Gastrocnemius medialis (tissue), 4 donors: ENCODE measurements at regions not wholly inside any gene's neighbourhood (a gene's known extent, or its start where the extent isn't known, plus 50 kb on each side); places are given as distances from the start of the nearest gene placed in this dataset.

Source experiments
- ATAC-seq, 2 donors: fragments of 150-250 bp; one replicate each; pipeline ENCODE4 v1.9.1; 2016
- DNase-seq, 2 donors: peaks; one replicate each; pipeline ENCODE4 v3.0.0-alpha.2; 2019
- H3K27ac ChIP-seq, 4 donors: fragments of 200-600 bp; sonication (generic); 1 replicate in 1 of 4; 2 replicates in 3 of 4; pipeline ENCODE4 v1.5.1; 2016 to 2018; ENCODE audit warnings: mild to moderate bottlenecking in 2 of 4, moderate library complexity in 1 of 4
- H3K27me3 ChIP-seq, 3 donors: fragments of 200-600 bp; sonication (generic) in 2 of 3; 1 replicate in 1 of 3; 2 replicates in 2 of 3; pipeline versions ENCODE4 v1.5.1 to v1.6.0; 2016 to 2019; ENCODE audit warnings: mild to moderate bottlenecking in 1 of 3, moderate library complexity in 1 of 3
- H3K36me3 ChIP-seq, 2 donors: fragments of 200-600 bp; sonication (generic) in 1 of 2; one replicate each; pipeline ENCODE4 v1.5.1; 2017 to 2018
- H3K4me1 ChIP-seq, 2 donors: fragments of 200-600 bp; sonication (generic) in 1 of 2; one replicate each; pipeline ENCODE4 v1.5.1; 2016 to 2017; ENCODE audit warnings: mild to moderate bottlenecking in 2 of 2
- H3K4me3 ChIP-seq, 4 donors: fragments of 200-600 bp; sonication (generic) in 3 of 4; 1 replicate in 1 of 4; 2 replicates in 3 of 4; pipeline ENCODE4 v1.5.1; 2016 to 2019; ENCODE audit warnings: mild to moderate bottlenecking in 2 of 4
- H3K9me3 ChIP-seq, 3 donors: fragments of 200-600 bp; sonication (generic) in 2 of 3; 1 replicate in 1 of 3; 2 replicates in 2 of 3; pipeline ENCODE4 v1.5.1; 2016 to 2019
- POLR2A ChIP-seq, 2 donors: fragments of 450-650 bp; IDR thresholded peaks; one replicate each; pipeline ENCODE4 v1.6.1; 2017; ENCODE audit warnings: antibody characterized with exemption in 2 of 2, mild to moderate bottlenecking in 2 of 2, moderate library complexity in 2 of 2
- in situ Hi-C, 4 donors: fragments of 200-750 bp; cut with MboI; loops; one replicate each; pipeline versions ENCODE4 v1.15.0 to v1.8.0; 2017; ENCODE audit warnings: low sequenced_read_pairs in 4 of 4
- intact Hi-C: fragments of 100-400 bp; cut with DNase I; formaldehyde crosslinking; loops from one replicate; pipeline ENCODE4 v1.15.1; 2023; ENCODE audit warnings: low total_unique reads
- TF ChIP-seq, protein P1 (sequence below), 5 experiments: fragments of 450-650 bp in 3 of 5; fragments of 200-600 bp in 2 of 5; sonication (generic) in 2 of 5; IDR thresholded peaks in 4 of 5; conservative IDR thresholded peaks in 1 of 5; 1 replicate in 4 of 5; 2 replicates in 1 of 5; pipeline ENCODE4 v1.5.1; 2016 to 2019; ENCODE audit warnings: antibody characterized with exemption in 5 of 5, mild to moderate bottlenecking in 3 of 5, moderate library complexity in 3 of 5

DNA sequence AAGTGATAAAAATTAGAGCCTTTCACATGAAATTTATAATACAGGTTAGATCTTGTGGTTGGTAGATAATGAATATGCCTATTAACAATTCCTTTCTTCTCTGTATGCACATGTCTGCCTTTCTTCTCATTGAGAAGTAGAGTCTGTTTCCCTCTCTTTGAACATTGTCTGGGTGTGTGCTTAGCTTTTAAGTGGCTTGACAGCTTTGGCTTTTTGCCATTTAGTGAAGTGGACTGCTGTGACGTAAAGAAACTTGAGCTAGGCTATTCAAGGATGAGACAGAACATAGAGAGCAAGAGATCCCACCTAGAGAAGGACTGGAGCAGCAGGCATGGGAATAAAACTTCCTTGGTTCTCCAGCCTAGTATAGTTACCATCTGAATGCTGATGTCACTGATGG lies 996.7 kb upstream of the CELF2 start:
- TF ChIP-seq, protein P1, sequence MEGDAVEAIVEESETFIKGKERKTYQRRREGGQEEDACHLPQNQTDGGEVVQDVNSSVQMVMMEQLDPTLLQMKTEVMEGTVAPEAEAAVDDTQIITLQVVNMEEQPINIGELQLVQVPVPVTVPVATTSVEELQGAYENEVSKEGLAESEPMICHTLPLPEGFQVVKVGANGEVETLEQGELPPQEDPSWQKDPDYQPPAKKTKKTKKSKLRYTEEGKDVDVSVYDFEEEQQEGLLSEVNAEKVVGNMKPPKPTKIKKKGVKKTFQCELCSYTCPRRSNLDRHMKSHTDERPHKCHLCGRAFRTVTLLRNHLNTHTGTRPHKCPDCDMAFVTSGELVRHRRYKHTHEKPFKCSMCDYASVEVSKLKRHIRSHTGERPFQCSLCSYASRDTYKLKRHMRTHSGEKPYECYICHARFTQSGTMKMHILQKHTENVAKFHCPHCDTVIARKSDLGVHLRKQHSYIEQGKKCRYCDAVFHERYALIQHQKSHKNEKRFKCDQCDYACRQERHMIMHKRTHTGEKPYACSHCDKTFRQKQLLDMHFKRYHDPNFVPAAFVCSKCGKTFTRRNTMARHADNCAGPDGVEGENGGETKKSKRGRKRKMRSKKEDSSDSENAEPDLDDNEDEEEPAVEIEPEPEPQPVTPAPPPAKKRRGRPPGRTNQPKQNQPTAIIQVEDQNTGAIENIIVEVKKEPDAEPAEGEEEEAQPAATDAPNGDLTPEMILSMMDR (IDR thresholded peaks at IDR 0.05 in 4 of 5, conservative IDR thresholded peaks at IDR 0.05 in 1 of 5) = no peak
- no peak for TF ChIP-seq POLR2A (IDR thresholded peaks at IDR 0.05)
- Histone ChIP-seq H3K36me3 (no peaks in the 10 kb centered on the region), H3K9me3 (no peaks in the 10 kb centered on the region), H3K27me3 (no peaks in the 10 kb centered on the region), H3K4me3 (no peak overlapping the region), H3K4me1 (no peaks in the 10 kb centered on the region), H3K27ac (no peak overlapping the region)
- ATAC-seq (no peak), DNase-seq (no peak)
- intact Hi-C loops (no loop called here), in situ Hi-C loops (no loop called here)

DNA sequence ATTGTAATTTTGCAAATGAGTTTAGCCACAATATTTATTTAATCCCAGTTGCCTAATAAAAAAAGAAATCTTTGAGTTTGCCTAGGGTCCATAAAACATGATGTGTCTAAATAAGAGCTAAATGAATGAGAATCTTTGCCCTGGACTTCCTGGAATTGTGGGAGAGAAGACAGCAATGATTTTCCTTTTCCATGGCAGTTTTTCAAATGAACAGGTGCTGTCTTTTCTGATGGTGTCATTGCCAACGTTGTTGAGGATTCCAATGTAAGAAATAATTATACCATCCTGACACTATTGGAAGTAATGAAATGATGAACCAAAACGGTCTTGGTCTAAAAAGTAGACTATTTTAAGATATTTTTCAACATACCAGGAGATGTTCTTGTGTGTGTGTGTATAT lies 984.7 kb upstream of the CELF2 start:
- H3K9me3 ChIP-seq = no peaks in the 10 kb centered on the region
- no peaks in the 10 kb centered on the region for H3K27me3 ChIP-seq
- H3K27ac ChIP-seq = no peak overlapping the region
- no peak overlapping the region for H3K4me3 ChIP-seq
- ATAC-seq (no peak), DNase-seq (no peak)
- in situ Hi-C loops (no loop called here), intact Hi-C loops (no loop called here)
- H3K4me1 ChIP-seq = no peaks in the 10 kb centered on the region
- TF ChIP-seq, protein P1 (IDR thresholded peaks at IDR 0.05 in 4 of 5, conservative IDR thresholded peaks at IDR 0.05 in 1 of 5) = no peak
- TF ChIP-seq POLR2A (IDR thresholded peaks at IDR 0.05) = no peak
- no peaks in the 10 kb centered on the region for H3K36me3 ChIP-seq

DNA sequence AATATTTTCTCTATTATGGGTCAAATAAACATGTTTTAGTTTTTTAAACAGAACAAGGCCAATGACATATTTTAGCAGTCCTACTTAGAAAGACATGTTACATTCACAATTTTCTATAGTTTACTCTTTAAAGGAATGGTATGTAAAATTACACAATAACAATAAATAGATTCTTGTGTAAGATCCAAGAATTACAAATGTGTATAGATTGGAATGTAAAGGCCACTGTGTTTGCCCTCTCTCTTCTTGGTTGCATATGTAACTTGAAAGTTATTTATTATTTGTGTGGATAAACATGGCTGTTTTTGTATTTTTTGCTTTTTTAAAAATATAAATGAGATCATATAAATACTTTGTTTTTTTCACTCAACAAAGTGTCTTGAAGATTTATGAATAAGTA lies 979.3 kb upstream of the CELF2 start:
- TF ChIP-seq, protein P1 (IDR thresholded peaks at IDR 0.05 in 4 of 5, conservative IDR thresholded peaks at IDR 0.05 in 1 of 5) = no peak
- TF ChIP-seq POLR2A (IDR thresholded peaks at IDR 0.05) = no peak
- H3K27ac ChIP-seq = no peak overlapping the region
- in situ Hi-C loops = no loop called here

DNA sequence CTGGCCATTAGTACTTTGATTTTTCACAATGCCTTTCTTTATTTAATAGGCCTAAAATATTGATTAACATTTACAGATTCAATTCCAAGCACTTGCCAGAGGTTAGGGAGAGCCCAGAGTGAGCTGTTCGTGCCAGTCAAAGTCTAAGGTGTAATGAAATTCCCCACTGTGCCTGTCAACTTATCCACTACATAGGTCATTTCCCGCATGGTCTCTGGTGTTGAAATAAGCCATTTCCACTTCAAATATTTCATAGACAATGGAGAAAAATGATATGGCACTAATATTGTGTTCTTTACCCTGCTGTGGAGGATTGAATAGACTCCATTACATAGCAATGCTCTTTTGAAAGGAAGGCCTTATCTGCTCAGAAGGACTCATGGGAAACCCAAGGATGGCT lies 978.1 kb upstream of the CELF2 start:
- Histone ChIP-seq H3K36me3 (no peaks in the 10 kb centered on the region), H3K4me3 (no peak overlapping the region), H3K9me3 (no peaks in the 10 kb centered on the region), H3K4me1 (no peaks in the 10 kb centered on the region), H3K27me3 (no peaks in the 10 kb centered on the region), H3K27ac (no peak overlapping the region)
- in situ Hi-C loops (no loop called here), intact Hi-C loops (no loop called here)
- no peak for DNase-seq
- no peak for ATAC-seq
- TF ChIP-seq, protein P1 (IDR thresholded peaks at IDR 0.05 in 4 of 5, conservative IDR thresholded peaks at IDR 0.05 in 1 of 5) = no peak
- TF ChIP-seq POLR2A (IDR thresholded peaks at IDR 0.05) = no peak

More for the DNA sequence above, 979.3 kb upstream of the CELF2 start:
- intact Hi-C loops = no loop called here
- H3K36me3 ChIP-seq = no peaks in the 10 kb centered on the region
- H3K27me3 ChIP-seq = no peaks in the 10 kb centered on the region
- no peak overlapping the region for H3K4me3 ChIP-seq
- DNase-seq = no peak
- ATAC-seq = no peak
- no peaks in the 10 kb centered on the region for H3K4me1 ChIP-seq
- no peaks in the 10 kb centered on the region for H3K9me3 ChIP-seq

DNA sequence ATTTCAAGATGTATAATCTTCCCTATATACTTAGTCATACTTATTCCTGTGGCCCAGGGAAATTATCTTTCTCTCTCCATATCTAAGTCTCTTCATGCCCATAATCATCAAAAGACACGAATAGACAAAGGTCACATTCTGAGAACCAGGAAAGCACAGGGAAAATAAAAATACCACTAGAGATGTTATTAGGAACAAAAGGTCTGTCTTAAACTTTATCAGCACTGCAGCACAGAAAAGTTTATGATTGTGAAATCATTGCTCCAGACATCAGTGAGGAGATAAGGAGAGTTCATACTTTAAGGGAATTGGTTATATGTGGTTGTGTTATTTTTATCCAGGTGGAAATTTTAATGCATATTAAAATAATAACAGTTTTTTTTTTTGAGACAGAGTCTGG lies 974.6 kb upstream of the CELF2 start:
- ATAC-seq = no peak

More for the DNA sequence above, 974.6 kb upstream of the CELF2 start:
- no peaks in the 10 kb centered on the region for H3K27me3 ChIP-seq
- intact Hi-C loops (no loop called here), in situ Hi-C loops (no loop called here)
- no peak for DNase-seq
- H3K4me1 ChIP-seq = no peaks in the 10 kb centered on the region
- no peaks in the 10 kb centered on the region for H3K36me3 ChIP-seq
- H3K4me3 ChIP-seq = no peak overlapping the region
- TF ChIP-seq, protein P1 (IDR thresholded peaks at IDR 0.05 in 4 of 5, conservative IDR thresholded peaks at IDR 0.05 in 1 of 5) = no peak
- TF ChIP-seq POLR2A (IDR thresholded peaks at IDR 0.05) = no peak
- no peak overlapping the region for H3K27ac ChIP-seq
- no peaks in the 10 kb centered on the region for H3K9me3 ChIP-seq
